Forelimb muscle (tissue), 1 donor: ENCODE measurements at regions not wholly inside any gene's neighbourhood (a gene's known extent, or its start where the extent isn't known, plus 50 kb on each side); places are given as distances from the start of the nearest gene placed in this dataset.

Source experiments
- DNase-seq: peaks from one replicate; pipeline ENCODE4 v3.0.0-alpha.2; 2013; ENCODE audit warnings: low read depth

DNA sequence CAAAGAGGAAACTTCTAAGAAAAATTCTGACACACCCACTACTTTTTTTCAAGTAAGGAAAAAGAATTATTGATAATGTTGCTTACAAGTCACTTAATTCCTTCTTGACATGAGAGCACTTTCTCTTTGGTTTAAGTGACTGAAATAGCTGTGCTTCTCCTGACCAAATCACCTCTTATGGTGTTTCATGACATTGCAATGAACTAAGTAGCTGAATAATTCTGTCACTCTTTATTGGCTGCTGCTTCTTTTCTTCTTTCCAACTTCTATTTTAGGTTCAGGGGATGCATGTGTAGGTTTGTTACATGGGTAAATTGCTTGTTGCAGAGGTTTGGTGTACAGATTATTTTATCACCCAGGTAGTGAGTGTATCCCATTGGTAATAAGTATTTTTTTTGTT is 447.6 kb upstream of the NETO1 start:
- no peak for DNase-seq

DNA sequence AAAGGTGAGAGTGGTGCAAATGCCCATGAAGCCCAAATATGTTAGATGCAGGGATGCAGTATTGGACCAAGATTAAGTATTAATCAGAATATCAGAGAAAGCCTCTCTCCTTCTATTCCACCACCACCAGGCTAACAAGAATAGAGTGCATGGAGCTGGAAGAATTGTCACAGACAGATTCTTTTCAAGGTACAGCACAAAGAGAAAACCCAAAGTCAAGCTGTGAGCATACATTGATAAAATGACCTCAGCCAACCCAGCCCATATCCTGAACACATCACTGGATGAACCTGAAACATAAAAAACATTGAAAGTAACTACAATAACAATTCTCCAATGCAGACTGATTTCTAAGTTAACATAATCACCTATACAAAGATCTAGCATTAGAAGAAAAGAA is 445.7 kb upstream of the NETO1 start:
- DNase-seq, result no peak

GRCh38 chr18:73296686-73297085 is 428.9 kb upstream of the NETO1 start:
- DNase-seq, result no peak

DNA sequence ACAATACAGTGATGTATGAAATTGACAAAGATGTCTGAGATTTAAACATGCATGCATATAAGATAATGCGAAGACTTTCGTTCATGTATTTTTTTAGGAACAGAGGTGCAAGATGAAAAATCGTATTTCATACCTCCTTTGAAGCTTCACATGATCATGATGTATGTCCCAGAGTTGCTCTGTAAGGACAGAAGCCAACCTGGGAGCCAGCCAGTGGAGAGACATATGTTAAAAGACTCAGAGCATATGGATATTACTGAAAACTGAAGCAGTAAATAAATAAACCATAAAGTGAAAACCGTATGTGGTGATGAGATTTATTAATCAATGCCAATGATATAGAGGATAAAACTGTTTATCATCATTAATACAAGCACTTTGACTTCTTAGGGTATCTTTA is 424.4 kb upstream of the NETO1 start:
- DNase-seq, result no peak

- DNase-seq, result no peak
Measured at GRCh38 chr18:73288813-73289212, 421.0 kb upstream of the NETO1 start.

- no peak for DNase-seq
Measured at GRCh38 chr18:73286584-73286983, 418.8 kb upstream of the NETO1 start.

- no peak for DNase-seq
Measured at GRCh38 chr18:73283788-73284187, 416.0 kb upstream of the NETO1 start.

DNA sequence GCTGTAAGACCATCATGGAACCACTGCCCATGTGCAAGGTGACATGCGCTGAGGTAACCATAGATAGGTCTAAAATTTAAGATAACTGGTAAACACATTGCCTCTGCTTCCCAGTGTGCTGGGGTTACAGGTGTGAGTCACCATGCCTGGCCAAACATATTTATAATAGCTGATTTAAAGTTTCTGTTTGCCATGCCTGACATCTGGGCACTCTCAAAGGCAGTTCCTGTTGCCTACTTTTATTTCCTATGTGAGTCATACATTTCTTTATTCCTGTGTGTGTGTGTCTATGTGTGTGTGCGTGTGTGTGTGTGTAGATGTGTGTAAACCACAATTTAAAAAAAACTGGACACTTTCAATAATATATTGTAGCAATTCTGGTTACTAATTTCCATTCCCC is 415.2 kb upstream of the NETO1 start:
- no peak for DNase-seq

GRCh38 chr18:73279498-73279897 is 411.7 kb upstream of the NETO1 start:
- no peak for DNase-seq

DNA sequence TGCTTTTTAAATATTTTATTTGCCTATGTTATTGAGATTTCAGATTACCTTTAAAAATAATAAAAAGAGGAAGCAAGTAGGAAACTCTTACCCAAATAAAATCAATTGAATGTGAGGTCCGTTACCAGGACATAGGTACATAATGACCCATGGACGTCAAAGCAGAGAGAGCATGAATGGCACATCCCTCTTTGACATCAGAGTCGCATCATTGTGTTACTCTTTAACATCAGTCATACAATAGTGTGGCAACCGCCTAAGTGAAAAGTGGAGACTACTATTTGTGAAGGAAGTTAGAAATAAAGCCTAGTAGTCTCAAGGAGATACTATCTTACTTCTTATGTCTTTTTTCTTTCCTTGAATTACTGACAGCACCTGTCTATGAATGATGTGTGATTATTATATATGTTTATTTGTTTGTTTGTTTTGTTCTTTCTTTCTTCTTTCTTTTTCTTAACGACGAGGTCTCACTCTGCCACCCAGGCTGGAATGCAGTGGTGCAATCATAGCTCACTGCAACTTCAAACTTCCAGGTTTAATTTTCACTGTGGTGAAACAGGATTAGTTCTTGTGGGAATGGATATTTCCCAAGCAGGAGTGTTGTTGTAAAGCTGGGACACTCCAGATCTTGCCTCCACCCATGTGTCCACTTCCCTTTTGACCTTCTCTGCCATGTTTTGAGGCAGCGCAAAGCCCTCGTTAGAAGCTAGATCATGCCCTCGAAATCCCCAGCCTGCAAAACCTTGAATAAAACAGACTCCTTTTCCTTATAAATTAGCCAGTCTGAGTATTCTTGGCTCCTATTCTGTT is 407.2 kb upstream of the NETO1 start:
- DNase-seq, result no peak

DNA sequence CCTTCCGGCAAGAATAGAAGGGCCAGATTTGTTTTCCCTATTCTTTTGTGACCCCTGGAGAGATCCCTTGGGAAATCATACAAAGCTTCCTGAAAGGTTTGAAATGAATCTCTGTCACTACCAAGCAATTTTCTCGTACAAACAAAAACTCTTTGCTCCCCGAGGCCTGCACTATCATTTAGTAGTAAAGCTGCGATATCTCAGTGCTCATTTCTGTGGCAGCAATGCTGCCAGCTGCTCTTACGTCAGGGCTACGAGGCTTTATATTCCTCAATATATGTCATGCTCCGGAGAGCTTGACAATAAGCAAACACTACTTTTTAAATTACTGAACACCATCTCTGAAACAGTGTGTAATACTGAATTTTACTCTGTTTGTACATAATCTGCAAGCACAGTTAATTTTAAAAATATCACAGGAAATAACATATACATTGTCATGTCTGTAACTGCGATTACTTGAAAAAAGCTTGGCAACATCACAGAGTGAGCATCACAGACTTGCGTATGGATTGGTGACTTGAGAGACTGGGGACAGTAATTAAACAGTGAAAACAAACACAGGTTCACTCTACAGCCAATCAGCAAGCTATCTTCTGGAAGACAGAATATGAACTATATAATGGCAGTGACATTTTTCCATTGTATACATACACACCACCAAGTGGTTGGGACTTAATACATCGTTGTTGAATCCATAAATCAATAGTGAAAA is 403.3 kb upstream of the NETO1 start:
- DNase-seq, result no peak

DNA sequence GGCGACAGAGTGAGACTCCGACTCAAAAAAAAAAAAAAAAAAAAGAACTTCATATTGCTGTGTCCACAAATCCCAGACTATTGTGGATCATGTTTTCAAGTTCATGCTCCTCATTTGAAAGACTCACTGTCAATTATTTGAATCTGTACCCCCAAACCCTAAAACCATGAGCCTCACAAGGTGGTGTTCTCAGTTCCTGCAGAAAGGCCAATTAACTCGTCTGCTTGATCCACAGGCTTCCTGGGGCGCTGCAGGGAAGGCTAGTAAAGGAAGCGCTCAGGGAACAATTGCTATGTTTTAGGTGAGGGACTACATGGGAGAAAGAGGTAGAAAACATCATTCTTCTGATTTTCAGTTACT is 396.8 kb upstream of the NETO1 start:
- no peak for DNase-seq

GRCh38 chr18:73261923-73262322 is 394.1 kb upstream of the NETO1 start:
- no peak for DNase-seq

DNA sequence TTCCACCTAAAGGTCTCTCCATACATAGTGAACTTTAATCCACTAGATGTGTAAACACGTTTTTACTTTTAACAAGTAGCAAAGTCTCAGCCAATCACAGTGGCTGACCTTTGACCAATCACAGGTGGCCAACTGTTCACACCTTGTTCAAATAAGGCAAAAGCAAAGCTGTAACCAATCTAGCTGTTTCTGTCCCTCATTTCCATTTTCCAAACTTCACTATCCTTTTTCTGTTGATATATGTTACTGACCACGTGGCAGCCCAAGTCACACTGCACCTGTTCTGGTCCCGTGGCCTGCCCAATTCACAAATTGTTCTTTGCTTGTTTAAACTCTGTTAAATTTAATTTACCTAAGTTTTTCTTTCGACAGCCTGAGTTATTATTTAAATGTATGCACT is 393.5 kb upstream of the NETO1 start:
- no peak for DNase-seq

GRCh38 chr18:73258375-73259087 is 390.7 kb upstream of the NETO1 start:
- DNase-seq, result no peak

DNA sequence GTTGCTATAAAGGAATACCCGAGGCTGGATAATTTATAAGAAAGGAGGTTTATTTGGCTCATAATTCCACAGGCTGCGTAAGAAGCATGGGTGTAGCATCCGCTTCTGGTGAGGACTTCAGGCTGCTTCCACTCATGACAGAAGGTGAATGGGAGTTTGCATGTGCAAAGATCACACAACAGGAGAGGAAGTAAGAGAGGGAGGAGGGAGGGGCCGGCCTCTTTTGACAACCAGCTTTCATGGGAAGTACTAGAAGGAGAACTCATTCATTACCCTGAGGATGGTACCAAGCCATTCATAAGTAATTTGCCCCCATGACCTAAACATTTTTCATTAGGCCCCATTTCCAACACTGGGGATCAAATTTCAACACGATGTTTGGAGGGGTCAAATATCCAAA is 386.8 kb upstream of the NETO1 start:
- no peak for DNase-seq

- DNase-seq, result no peak
Measured at GRCh38 chr18:73249030-73249429, 381.2 kb upstream of the NETO1 start.

- no peak for DNase-seq
Measured at GRCh38 chr18:73246763-73247162, 379.0 kb upstream of the NETO1 start.

DNA sequence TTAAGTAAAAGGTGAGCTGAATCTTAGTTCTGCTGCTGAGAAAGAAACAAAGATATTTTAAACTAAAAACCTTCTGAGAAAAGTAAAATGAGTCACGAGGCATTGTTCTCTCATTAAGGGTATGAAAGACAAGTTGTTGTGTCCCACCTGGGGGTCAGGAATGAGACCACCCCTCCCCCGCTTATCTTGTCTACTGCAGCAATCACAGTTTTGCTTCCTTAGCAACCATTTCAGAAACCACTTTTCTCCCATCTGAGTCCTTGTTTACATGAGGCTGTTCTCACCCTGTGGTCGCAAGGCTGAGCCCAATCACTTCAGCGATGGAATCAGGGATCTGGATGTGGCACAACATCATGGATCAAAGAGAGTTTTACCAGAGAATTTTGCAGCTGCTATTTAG is 377.6 kb upstream of the NETO1 start:
- no peak for DNase-seq

DNA sequence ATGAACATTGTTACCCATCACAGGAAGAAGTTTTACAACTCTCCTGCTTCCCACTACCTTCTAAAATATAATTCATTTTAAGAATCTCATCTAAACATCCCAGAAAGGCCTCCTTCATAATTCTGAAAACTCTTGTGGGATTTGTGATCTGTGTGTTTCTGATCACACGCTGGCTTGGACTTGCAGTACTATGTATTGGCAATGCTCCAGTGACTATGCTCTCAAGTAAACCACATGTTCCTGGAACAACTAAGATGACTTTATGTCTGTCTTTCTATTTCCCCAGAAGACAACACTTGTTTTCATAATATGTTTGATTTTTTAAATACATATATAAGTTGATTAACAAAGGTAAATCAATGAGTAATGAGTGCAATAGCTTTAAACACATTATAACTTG is 376.6 kb upstream of the NETO1 start:
- DNase-seq, result peak; percentile 40

- DNase-seq, result no peak
Measured at GRCh38 chr18:73240899-73241298, 373.1 kb upstream of the NETO1 start.

DNA sequence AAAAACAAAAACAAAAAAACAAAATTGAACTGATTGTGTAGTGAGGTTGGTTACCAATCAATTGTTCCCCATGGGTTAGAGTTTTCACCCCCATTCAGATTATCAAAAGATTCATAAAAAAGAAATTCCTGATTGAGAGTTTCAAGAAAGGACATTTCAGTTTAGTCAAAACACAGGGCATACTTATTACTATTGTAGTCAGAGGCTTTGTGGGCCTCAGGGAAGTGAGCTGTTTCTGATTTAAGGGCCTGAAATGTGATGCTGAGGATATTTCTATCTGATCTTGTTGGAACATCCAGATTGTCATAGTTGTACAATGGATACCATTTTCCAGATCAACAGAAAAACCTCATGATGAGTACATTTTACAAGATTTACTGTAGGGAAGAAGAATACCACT is 368.1 kb upstream of the NETO1 start:
- no peak for DNase-seq

GRCh38 chr18:73235491-73235890 is 367.7 kb upstream of the NETO1 start:
- DNase-seq, result no peak
